ENCODE measurements at regions not wholly inside any gene's neighbourhood (a gene's known extent, or its start where the extent isn't known, plus 50 kb on each side); places are given as distances from the start of the nearest gene placed in this dataset.

DNA sequence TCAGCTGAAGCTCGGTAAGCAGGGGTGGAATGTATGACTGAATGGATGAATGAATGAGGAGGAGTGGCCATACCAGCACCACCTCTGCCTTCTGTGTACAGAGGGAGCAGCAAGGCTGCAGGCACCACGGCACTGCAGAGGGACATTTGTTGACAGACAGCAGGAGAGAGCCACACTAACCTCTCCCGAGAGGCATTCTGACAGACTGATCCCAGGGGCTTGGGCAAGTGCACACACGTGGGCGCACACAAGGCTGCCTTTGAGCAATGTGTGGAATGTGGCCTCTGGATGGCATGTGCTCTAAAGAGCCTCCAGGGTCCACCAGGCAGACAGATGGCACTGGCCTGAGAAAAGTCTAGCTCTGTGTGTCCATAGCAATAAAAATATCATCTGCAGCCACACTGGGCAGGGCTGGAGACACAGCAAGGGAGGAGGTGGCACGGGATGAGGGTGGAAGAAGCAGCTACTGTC, 111.8 kb downstream of the ACTL7B start (continued):
- no peak for TF ChIP-seq ZBTB7B (CRISPR knock-in tag; IDR thresholded peaks at IDR 0.05)
- no peak for TF ChIP-seq HNF1A (IDR thresholded peaks at IDR 0.05; ENCODE audit: low read depth)
- no peak for TF ChIP-seq HNF1A (CRISPR knock-in tag; IDR thresholded peaks at IDR 0.05; ENCODE audit: borderline replicate concordance)
- TF ChIP-seq ZIK1 (CRISPR knock-in tag; IDR thresholded peaks at IDR 0.05; ENCODE audit: borderline replicate concordance, low read depth) = no peak
- TF ChIP-seq, protein P1, sequence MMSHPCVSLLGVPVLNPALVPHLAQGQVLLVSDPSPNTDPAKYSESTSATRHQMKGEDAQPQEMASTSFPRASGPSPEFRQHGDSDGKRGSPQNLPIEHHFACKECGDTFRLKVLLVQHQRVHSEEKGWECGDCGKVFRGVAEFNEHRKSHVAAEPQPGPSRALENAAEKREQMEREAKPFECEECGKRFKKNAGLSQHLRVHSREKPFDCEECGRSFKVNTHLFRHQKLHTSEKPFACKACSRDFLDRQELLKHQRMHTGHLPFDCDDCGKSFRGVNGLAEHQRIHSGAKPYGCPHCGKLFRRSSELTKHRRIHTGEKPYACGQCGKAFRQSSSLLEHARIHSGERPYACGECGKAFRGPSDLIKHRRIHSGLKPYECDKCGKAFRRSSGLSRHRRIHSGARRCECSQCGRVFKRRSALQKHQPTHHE (CRISPR knock-in tag; IDR thresholded peaks at IDR 0.05; ENCODE audit: borderline replicate concordance) = no peak
- TF ChIP-seq ESRRA (CRISPR knock-in tag; IDR thresholded peaks at IDR 0.05; ENCODE audit: low read depth) = no peak
- TF ChIP-seq RELA (CRISPR knock-in tag; IDR thresholded peaks at IDR 0.05) = no peak
- no peak for TF ChIP-seq ZNF550 (CRISPR knock-in tag; IDR thresholded peaks at IDR 0.05; ENCODE audit: borderline replicate concordance)
- no peak for TF ChIP-seq KMT2A (CRISPR knock-in tag; IDR thresholded peaks at IDR 0.05)
- TF ChIP-seq, protein P2, sequence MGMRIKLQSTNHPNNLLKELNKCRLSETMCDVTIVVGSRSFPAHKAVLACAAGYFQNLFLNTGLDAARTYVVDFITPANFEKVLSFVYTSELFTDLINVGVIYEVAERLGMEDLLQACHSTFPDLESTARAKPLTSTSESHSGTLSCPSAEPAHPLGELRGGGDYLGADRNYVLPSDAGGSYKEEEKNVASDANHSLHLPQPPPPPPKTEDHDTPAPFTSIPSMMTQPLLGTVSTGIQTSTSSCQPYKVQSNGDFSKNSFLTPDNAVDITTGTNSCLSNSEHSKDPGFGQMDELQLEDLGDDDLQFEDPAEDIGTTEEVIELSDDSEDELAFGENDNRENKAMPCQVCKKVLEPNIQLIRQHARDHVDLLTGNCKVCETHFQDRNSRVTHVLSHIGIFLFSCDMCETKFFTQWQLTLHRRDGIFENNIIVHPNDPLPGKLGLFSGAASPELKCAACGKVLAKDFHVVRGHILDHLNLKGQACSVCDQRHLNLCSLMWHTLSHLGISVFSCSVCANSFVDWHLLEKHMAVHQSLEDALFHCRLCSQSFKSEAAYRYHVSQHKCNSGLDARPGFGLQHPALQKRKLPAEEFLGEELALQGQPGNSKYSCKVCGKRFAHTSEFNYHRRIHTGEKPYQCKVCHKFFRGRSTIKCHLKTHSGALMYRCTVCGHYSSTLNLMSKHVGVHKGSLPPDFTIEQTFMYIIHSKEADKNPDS (CRISPR knock-in tag; IDR thresholded peaks at IDR 0.05) = no peak
- TF ChIP-seq ZNF775 (CRISPR knock-in tag; IDR thresholded peaks at IDR 0.05; ENCODE audit: borderline replicate concordance) = no peak
- TF ChIP-seq ZNF614 (CRISPR knock-in tag; IDR thresholded peaks at IDR 0.05; ENCODE audit: borderline replicate concordance) = no peak
- TF ChIP-seq, protein P3, sequence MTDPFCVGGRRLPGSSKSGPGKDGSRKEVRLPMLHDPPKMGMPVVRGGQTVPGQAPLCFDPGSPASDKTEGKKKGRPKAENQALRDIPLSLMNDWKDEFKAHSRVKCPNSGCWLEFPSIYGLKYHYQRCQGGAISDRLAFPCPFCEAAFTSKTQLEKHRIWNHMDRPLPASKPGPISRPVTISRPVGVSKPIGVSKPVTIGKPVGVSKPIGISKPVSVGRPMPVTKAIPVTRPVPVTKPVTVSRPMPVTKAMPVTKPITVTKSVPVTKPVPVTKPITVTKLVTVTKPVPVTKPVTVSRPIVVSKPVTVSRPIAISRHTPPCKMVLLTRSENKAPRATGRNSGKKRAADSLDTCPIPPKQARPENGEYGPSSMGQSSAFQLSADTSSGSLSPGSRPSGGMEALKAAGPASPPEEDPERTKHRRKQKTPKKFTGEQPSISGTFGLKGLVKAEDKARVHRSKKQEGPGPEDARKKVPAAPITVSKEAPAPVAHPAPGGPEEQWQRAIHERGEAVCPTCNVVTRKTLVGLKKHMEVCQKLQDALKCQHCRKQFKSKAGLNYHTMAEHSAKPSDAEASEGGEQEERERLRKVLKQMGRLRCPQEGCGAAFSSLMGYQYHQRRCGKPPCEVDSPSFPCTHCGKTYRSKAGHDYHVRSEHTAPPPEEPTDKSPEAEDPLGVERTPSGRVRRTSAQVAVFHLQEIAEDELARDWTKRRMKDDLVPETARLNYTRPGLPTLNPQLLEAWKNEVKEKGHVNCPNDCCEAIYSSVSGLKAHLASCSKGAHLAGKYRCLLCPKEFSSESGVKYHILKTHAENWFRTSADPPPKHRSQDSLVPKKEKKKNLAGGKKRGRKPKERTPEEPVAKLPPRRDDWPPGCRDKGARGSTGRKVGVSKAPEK (CRISPR knock-in tag; IDR thresholded peaks at IDR 0.05; ENCODE audit: borderline replicate concordance) = no peak
- TF ChIP-seq ZNF724P (CRISPR knock-in tag; IDR thresholded peaks at IDR 0.05; ENCODE audit: borderline replicate concordance) = no peak
- TF ChIP-seq KDM5A (IDR thresholded peaks at IDR 0.05; ENCODE audit: borderline replicate concordance, low read length) = no peak
- TF ChIP-seq PAF1 (CRISPR knock-in tag; IDR thresholded peaks at IDR 0.05) = no peak
- TF ChIP-seq GLI4 (CRISPR knock-in tag; IDR thresholded peaks at IDR 0.05; ENCODE audit: borderline replicate concordance) = no peak
- TF ChIP-seq TRIM24 (CRISPR knock-in tag; IDR thresholded peaks at IDR 0.05) = no peak; the same call in 1 of the 2 replicates
- TF ChIP-seq ZNF674 (CRISPR knock-in tag; IDR thresholded peaks at IDR 0.05; ENCODE audit: low read depth) = no peak
- TF ChIP-seq XBP1 (CRISPR knock-in tag; IDR thresholded peaks at IDR 0.05) = no peak

Measured in HepG2 (cell line).